PC-3 (cell line): ENCODE measurements at regions not wholly inside any gene's neighbourhood (a gene's known extent, or its start where the extent isn't known, plus 50 kb on each side); places are given as distances from the start of the nearest gene placed in this dataset.

ENCODE experiments used
- ATAC-seq: fragments of 200-7000 bp; cut with Tn5 transposase; 2 replicates; pipeline ENCODE4 v1.9.1; 2020; ENCODE audit warnings: mild to moderate bottlenecking, moderate library complexity
- BruUV-seq: library from RNA; stranded (reverse); fragments of 400-500 nt; replicated peaks from 2 replicates; lab custom pipeline; 2021; lab: Mats Ljungman, UMichigan
- CTCF ChIA-PET: fragments of 300-600 bp; sonication (Branson Sonifier 250); formaldehyde crosslinking; loops from one replicate; lab custom pipeline; 2022; ENCODE audit warnings: antibody characterized with exemption; lab: Charles Lee
- POLR2A ChIA-PET: fragments of 300-600 bp; sonication (Branson Sonifier 250); formaldehyde crosslinking; loops from one replicate; lab custom pipeline; 2022; ENCODE audit warnings: antibody characterized with exemption; ENCODE audit not compliant: unreplicated experiment; lab: Charles Lee
- DNase-seq: peaks from one replicate; pipeline ENCODE4 v3.0.0-alpha.2; 2015
- H2AFZ ChIP-seq: fragments of 300-600 bp; sonication (generic); 2 replicates; pipeline ENCODE4 v1.6.0; 2016; ENCODE audit warnings: antibody characterized with exemption, low read length
- H3F3A ChIP-seq: fragments of 300-600 bp; sonication (generic); one replicate; pipeline ENCODE4 v1.6.0; 2017; ENCODE audit warnings: antibody characterized with exemption, low read length, control low read depth, mild to moderate bottlenecking; ENCODE audit not compliant: unreplicated experiment
- H3K27ac ChIP-seq: fragments of 300-600 bp; sonication (generic); 2 replicates; pipeline ENCODE4 v1.5.1; 2016; ENCODE audit warnings: mild to moderate bottlenecking, low read length
- H3K27me3 ChIP-seq: fragments of 300-600 bp; sonication (generic); 2 replicates; pipeline ENCODE4 v1.6.1; 2016; ENCODE audit warnings: low read length, mixed read lengths
- H3K36me3 ChIP-seq: fragments of 300-600 bp; sonication (generic); 2 replicates; pipeline ENCODE4 v1.6.1; 2016; ENCODE audit warnings: low read depth, mixed run types, low read length, mixed read lengths
- H3K4me1 ChIP-seq: fragments of 300-600 bp; sonication (generic); 2 replicates; pipeline ENCODE4 v1.5.1; 2016; ENCODE audit warnings: low read length; ENCODE audit not compliant: insufficient read depth
- H3K4me2 ChIP-seq: fragments of 300-600 bp; sonication (generic); 2 replicates; pipeline ENCODE4 v1.6.0; 2016; ENCODE audit warnings: low read length
- H3K4me3 ChIP-seq: fragments of 300-600 bp; sonication (generic); 2 replicates; pipeline ENCODE4 v1.5.1; 2016; ENCODE audit warnings: mild to moderate bottlenecking, low read length, mixed read lengths
- H3K79me2 ChIP-seq: fragments of 300-600 bp; sonication (generic); 2 replicates; pipeline ENCODE4 v1.6.1; 2017; ENCODE audit warnings: low read length, mixed read lengths
- H3K9ac ChIP-seq: fragments of 300-600 bp; sonication (generic); 2 replicates; pipeline ENCODE4 v1.6.0; 2016; ENCODE audit warnings: mild to moderate bottlenecking, low read length
- H3K9me2 ChIP-seq: fragments of 300-600 bp; sonication (generic); replicated peaks from 2 replicates; pipeline ENCODE4 v1.6.1; 2016; ENCODE audit warnings: mixed run types, low read length, mixed read lengths
- H3K9me3 ChIP-seq: fragments of 300-600 bp; sonication (generic); 2 replicates; pipeline ENCODE4 v1.6.1; 2016; ENCODE audit warnings: low read length, mixed read lengths
- H4K20me1 ChIP-seq: fragments of 300-600 bp; sonication (generic); 2 replicates; pipeline ENCODE4 v1.6.1; 2016; ENCODE audit warnings: low read length, mixed read lengths
- EZH2 ChIP-seq: fragments of 300-600 bp; sonication (generic); IDR thresholded peaks from one replicate; pipeline ENCODE4 v1.6.1; 2017; ENCODE audit warnings: antibody characterized with exemption, mild to moderate bottlenecking, low read length; ENCODE audit not compliant: unreplicated experiment
- EZH2phosphoT487 ChIP-seq: fragments of 300-600 bp; sonication (generic); IDR thresholded peaks from 2 replicates; pipeline ENCODE4 v1.6.1; 2018; ENCODE audit warnings: mild to moderate bottlenecking, antibody characterized with exemption, low read length, borderline replicate concordance
- intact Hi-C: fragments of 100-400 bp; cut with micrococcal nuclease; formaldehyde crosslinking; loops from 2 replicates; pipeline ENCODE4 v1.9.0; 2023
- TF ChIP-seq, protein P1 (sequence below): fragments of 300-600 bp; sonication (generic); conservative IDR thresholded peaks from 2 replicates; pipeline ENCODE4 v1.5.1; 2017; ENCODE audit warnings: antibody characterized with exemption, low read depth, mild to moderate bottlenecking, low read length

DNA sequence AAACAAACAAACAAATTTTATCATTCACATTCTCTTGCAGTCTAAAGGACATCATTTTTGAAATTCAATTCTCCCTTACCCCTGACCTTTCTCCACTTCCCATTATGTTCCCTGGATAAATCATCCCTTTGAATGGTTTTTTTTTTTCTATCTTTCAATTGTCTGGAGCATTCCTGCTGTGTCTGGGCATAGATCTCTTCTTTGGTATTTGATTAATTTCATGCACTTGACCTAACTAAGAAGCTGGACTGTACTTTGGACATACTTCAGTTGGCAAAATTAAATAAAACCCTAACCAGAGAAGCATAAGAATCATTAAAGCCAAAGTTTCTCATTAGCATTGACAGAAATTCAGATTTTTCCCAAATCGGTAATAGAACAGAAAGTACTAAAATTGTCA, 163.6 kb upstream of the BMP4 start:
- ATAC-seq, result no peak
- peaks cover 8% of the 10 kb centered on the region for H3F3A ChIP-seq
- no TSS peak for BruUV-seq
- TF ChIP-seq, protein P1, sequence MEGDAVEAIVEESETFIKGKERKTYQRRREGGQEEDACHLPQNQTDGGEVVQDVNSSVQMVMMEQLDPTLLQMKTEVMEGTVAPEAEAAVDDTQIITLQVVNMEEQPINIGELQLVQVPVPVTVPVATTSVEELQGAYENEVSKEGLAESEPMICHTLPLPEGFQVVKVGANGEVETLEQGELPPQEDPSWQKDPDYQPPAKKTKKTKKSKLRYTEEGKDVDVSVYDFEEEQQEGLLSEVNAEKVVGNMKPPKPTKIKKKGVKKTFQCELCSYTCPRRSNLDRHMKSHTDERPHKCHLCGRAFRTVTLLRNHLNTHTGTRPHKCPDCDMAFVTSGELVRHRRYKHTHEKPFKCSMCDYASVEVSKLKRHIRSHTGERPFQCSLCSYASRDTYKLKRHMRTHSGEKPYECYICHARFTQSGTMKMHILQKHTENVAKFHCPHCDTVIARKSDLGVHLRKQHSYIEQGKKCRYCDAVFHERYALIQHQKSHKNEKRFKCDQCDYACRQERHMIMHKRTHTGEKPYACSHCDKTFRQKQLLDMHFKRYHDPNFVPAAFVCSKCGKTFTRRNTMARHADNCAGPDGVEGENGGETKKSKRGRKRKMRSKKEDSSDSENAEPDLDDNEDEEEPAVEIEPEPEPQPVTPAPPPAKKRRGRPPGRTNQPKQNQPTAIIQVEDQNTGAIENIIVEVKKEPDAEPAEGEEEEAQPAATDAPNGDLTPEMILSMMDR, result no peak
- TF ChIP-seq EZH2phosphoT487 (no peak), EZH2 (no peak)
- no peak for DNase-seq
- no peaks in the 10 kb centered on the region for H3K36me3 ChIP-seq
- H3K4me1 ChIP-seq, result peaks cover 33% of the 10 kb centered on the region
- no peaks in the 10 kb centered on the region for H3K9me3 ChIP-seq
- no peak overlapping the region for H3K4me3 ChIP-seq
- intact Hi-C loops, result no loop called here
- no peak overlapping the region for H2AFZ ChIP-seq
- no peak overlapping the region for H3K9ac ChIP-seq
- no peaks in the 10 kb centered on the region for H3K9me2 ChIP-seq
- POLR2A ChIA-PET, result no interaction called here
- H3K27ac ChIP-seq, result no peak overlapping the region
- no peaks in the 10 kb centered on the region for H3K79me2 ChIP-seq
- no peaks in the 10 kb centered on the region for H3K27me3 ChIP-seq
- CTCF ChIA-PET, result no interaction called here
- H3K4me2 ChIP-seq, result no peak overlapping the region
- H4K20me1 ChIP-seq, result no peaks in the 10 kb centered on the region

GRCh38 chr14:54121466-54122027, 164.9 kb upstream of the BMP4 start:
- Histone ChIP-seq H3K4me1 (peaks cover 20% of the 10 kb centered on the region), H2AFZ (no peak overlapping the region), H3K4me3 (no peak overlapping the region), H3K9ac (no peak overlapping the region), H3K4me2 (no peak overlapping the region), H3K27ac (no peak overlapping the region), H3K27me3 (no peaks in the 10 kb centered on the region), H3K79me2 (no peaks in the 10 kb centered on the region), H3K9me3 (no peaks in the 10 kb centered on the region), H3K36me3 (no peaks in the 10 kb centered on the region), H3F3A (peaks cover 4% of the 10 kb centered on the region), H3K9me2 (no peaks in the 10 kb centered on the region), H4K20me1 (no peaks in the 10 kb centered on the region)
- BruUV-seq, result no TSS peak
- ATAC-seq (no peak), DNase-seq (no peak)
- no peak for TF ChIP-seq EZH2
- TF ChIP-seq, protein P1, result no peak
- TF ChIP-seq EZH2phosphoT487, result no peak
- ChIA-PET CTCF (no interaction called here), POLR2A (interaction anchor here (0.5 kb wide), 1 partner anchor 138 kb away, joined by 4 read pairs; no protein-coding TSS in a partner anchor)
- intact Hi-C loops, result no loop called here

DNA sequence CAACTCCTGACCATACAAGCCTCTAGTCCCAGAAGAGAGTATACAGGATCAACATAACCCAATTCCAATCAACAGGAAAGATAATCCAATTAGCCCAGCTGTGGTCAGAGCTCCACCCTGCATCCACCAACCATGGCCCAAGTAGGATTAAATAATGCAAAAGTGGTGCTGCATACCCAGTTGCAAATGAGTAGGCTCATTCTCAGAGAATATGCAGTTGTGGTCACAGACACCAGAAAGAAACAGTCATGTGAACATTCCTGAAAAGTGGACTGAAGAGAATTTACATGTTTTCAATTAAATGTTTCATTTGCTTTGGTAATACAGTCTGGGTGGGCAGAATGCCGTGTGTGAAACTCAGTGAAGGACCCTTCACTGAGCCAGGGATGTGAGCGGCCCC, 167.2 kb upstream of the BMP4 start:
- no peaks in the 10 kb centered on the region for H3F3A ChIP-seq
- intact Hi-C loops, result no loop called here
- CTCF ChIA-PET, result no interaction called here

More for the DNA sequence above, 167.2 kb upstream of the BMP4 start:
- ATAC-seq, result no peak
- H3K4me1 ChIP-seq, result peaks cover 6% of the 10 kb centered on the region; the same call in 1 of the 2 replicates
- no peak overlapping the region for H3K27ac ChIP-seq
- DNase-seq, result no peak
- POLR2A ChIA-PET, result no interaction called here
- no peaks in the 10 kb centered on the region for H3K9me2 ChIP-seq
- no peak overlapping the region for H3K9ac ChIP-seq
- no peaks in the 10 kb centered on the region for H3K79me2 ChIP-seq
- H2AFZ ChIP-seq, result no peak overlapping the region
- H3K9me3 ChIP-seq, result no peaks in the 10 kb centered on the region
- TF ChIP-seq, protein P1, result no peak
- TF ChIP-seq EZH2 (no peak), EZH2phosphoT487 (no peak)
- no peaks in the 10 kb centered on the region for H3K36me3 ChIP-seq
- H4K20me1 ChIP-seq, result no peaks in the 10 kb centered on the region
- BruUV-seq, result no TSS peak
- no peak overlapping the region for H3K4me2 ChIP-seq
- no peaks in the 10 kb centered on the region for H3K27me3 ChIP-seq
- no peak overlapping the region for H3K4me3 ChIP-seq
